Aorta (tissue), 5 donors: ENCODE measurements at regions not wholly inside any gene's neighbourhood (a gene's known extent, or its start where the extent isn't known, plus 50 kb on each side); places are given as distances from the start of the nearest gene placed in this dataset.

Source experiments
- ATAC-seq: fragments of 200-7000 bp; cut with Tn5 transposase; one replicate; pipeline ENCODE4 v1.9.1; 2022; ENCODE audit warnings: moderate library complexity; ENCODE audit not compliant: low FRiP score
- DNase-seq, 2 donors: peaks; one replicate each; pipeline ENCODE4 v3.0.0-alpha.2; 2020
- H3K27ac ChIP-seq, 2 donors: one replicate each; pipeline ENCODE4 v1.5.1; 2013; ENCODE audit warnings: low read length in 2 of 2, mild to moderate bottlenecking in 2 of 2, moderate library complexity in 2 of 2, control low read depth in 1 of 2, inconsistent platforms in 1 of 2, low read depth in 1 of 2
- H3K27me3 ChIP-seq, 2 donors: one replicate each; pipeline ENCODE4 v1.6.1; 2013; ENCODE audit warnings: control low read depth in 1 of 2, low read length in 1 of 2, mild to moderate bottlenecking in 1 of 2, moderate library complexity in 1 of 2; ENCODE audit not compliant: insufficient read depth in 2 of 2, control insufficient read depth in 1 of 2
- H3K36me3 ChIP-seq, 2 donors: one replicate each; pipeline ENCODE4 v1.6.1; 2013; ENCODE audit warnings: control low read depth in 1 of 2, low read length in 1 of 2, mild to moderate bottlenecking in 1 of 2; ENCODE audit not compliant: insufficient read depth in 2 of 2, control insufficient read depth in 1 of 2
- H3K4me1 ChIP-seq, 2 donors: one replicate each; pipeline ENCODE4 v1.6.1; 2013; ENCODE audit warnings: low read length in 2 of 2, control low read depth in 1 of 2, mild to moderate bottlenecking in 1 of 2, moderate library complexity in 1 of 2; ENCODE audit not compliant: insufficient read depth in 2 of 2, control insufficient read depth in 1 of 2
- H3K4me3 ChIP-seq, 2 donors: one replicate each; pipeline ENCODE4 v1.5.1; 2013; ENCODE audit warnings: low read length in 2 of 2, control low read depth in 1 of 2, mild to moderate bottlenecking in 1 of 2
- H3K9me3 ChIP-seq: one replicate; pipeline ENCODE4 v1.6.1; 2013; ENCODE audit warnings: mild to moderate bottlenecking, low read length; ENCODE audit not compliant: control insufficient read depth
- WGBS, 2 donors: extraction: QIAGEN DNeasy Blood & Tissue Kit; methylation state at CpG; one replicate each; pipeline ENCODE4 v1.1.7; 2013; 5-methylcytosine and 5-hydroxymethylcytosine counted together
- intact Hi-C, 2 donors: fragments of 100-400 bp; cut with DNase I; formaldehyde crosslinking; loops; one replicate each; pipeline versions ENCODE4 v1.14.2 to v1.15.0; 2022
- donor health status: healthy with polysubstance abuse.
- donor health status: Bipolar disorder and iron deficiency.
- donor health status: DM: no; HTN: no; CAD: no.
- donor health status: DM: no; HTN: no; CAD: no.
- donor health status: DM: yes; HTN: yes; CAD: no.

- DNase-seq (no peak), ATAC-seq (no peak)
- 79 to 87% methylated on average over 3 of the region's 3 CpGs for WGBS, 2 donors
- H3K27ac ChIP-seq = no peak overlapping the region
- no peaks in the 10 kb centered on the region for H3K4me1 ChIP-seq
- H3K27me3 ChIP-seq = no peaks in the 10 kb centered on the region
- H3K9me3 ChIP-seq = no peaks in the 10 kb centered on the region
- H3K4me3 ChIP-seq = no peak overlapping the region
- H3K36me3 ChIP-seq = no peaks in the 10 kb centered on the region
- intact Hi-C loops = no loop called here
Measured at GRCh38 chr18:61019338-61020301, 313.6 kb upstream of the CDH20 start.

- WGBS, 2 donors = 84 to 93% methylated on average over 1 of the region's 1 CpG
- intact Hi-C loops = no loop called here
- Histone ChIP-seq H3K36me3 (no peaks in the 10 kb centered on the region), H3K4me3 (no peak overlapping the region), H3K9me3 (peaks cover 1% of the 10 kb centered on the region), H3K27me3 (no peaks in the 10 kb centered on the region), H3K4me1 (no peaks in the 10 kb centered on the region), H3K27ac (no peak overlapping the region)
- no peak for DNase-seq
- no peak for ATAC-seq
Measured at GRCh38 chr18:61025596-61025995, 307.6 kb upstream of the CDH20 start.

GRCh38 chr18:61031626-61032025, 301.6 kb upstream of the CDH20 start:
- Histone ChIP-seq H3K27me3 (no peaks in the 10 kb centered on the region), H3K9me3 (peaks cover 1% of the 10 kb centered on the region), H3K36me3 (no peaks in the 10 kb centered on the region), H3K4me1 (no peaks in the 10 kb centered on the region), H3K4me3 (no peak overlapping the region), H3K27ac (no peak overlapping the region)
- intact Hi-C loops = no loop called here
- DNase-seq = no peak
- 88 to 91% methylated on average over 2 of the region's 2 CpGs for WGBS, 2 donors
- no peak for ATAC-seq

GRCh38 chr18:61034580-61034979, 298.6 kb upstream of the CDH20 start:
- ATAC-seq (no peak), DNase-seq (no peak)
- no peaks in the 10 kb centered on the region for H3K36me3 ChIP-seq
- no peak overlapping the region for H3K4me3 ChIP-seq
- H3K27ac ChIP-seq = no peak overlapping the region
- 70 to 74% methylated on average over 2 of the region's 2 CpGs for WGBS, 2 donors
- no peaks in the 10 kb centered on the region for H3K27me3 ChIP-seq
- intact Hi-C loops = no loop called here
- H3K9me3 ChIP-seq = peaks cover 1% of the 10 kb centered on the region
- no peaks in the 10 kb centered on the region for H3K4me1 ChIP-seq

- H3K9me3 ChIP-seq = no peaks in the 10 kb centered on the region
- WGBS, 2 donors = 53 to 58% methylated on average over 3 of the region's 3 CpGs
- H3K27ac ChIP-seq = no peak overlapping the region
- no peaks in the 10 kb centered on the region for H3K4me1 ChIP-seq
- DNase-seq (no peak), ATAC-seq (no peak)
- intact Hi-C loops = no loop called here
- H3K4me3 ChIP-seq = no peak overlapping the region
- no peaks in the 10 kb centered on the region for H3K27me3 ChIP-seq
- no peaks in the 10 kb centered on the region for H3K36me3 ChIP-seq
Measured at GRCh38 chr18:61039251-61039650, 294.0 kb upstream of the CDH20 start.

GRCh38 chr18:61047794-61048193, 285.4 kb upstream of the CDH20 start:
- Histone ChIP-seq H3K27me3 (no peaks in the 10 kb centered on the region), H3K4me1 (no peaks in the 10 kb centered on the region), H3K4me3 (no peak overlapping the region), H3K27ac (no peak overlapping the region), H3K36me3 (no peaks in the 10 kb centered on the region), H3K9me3 (no peaks in the 10 kb centered on the region)
- ATAC-seq = no peak
- WGBS, 2 donors = 31 to 39% methylated on average over 5 of the region's 5 CpGs
- intact Hi-C loops = no loop called here
- DNase-seq = no peak

GRCh38 chr18:61057443-61057842, 275.8 kb upstream of the CDH20 start:
- Histone ChIP-seq H3K4me3 (no peak overlapping the region), H3K36me3 (no peaks in the 10 kb centered on the region), H3K27ac (no peak overlapping the region), H3K27me3 (no peaks in the 10 kb centered on the region), H3K9me3 (no peaks in the 10 kb centered on the region), H3K4me1 (no peaks in the 10 kb centered on the region)
- ATAC-seq = no peak
- intact Hi-C loops = no loop called here
- DNase-seq = no peak
- 73 to 86% methylated on average over 2 of the region's 2 CpGs for WGBS, 2 donors

- Histone ChIP-seq H3K27me3 (no peaks in the 10 kb centered on the region), H3K4me1 (no peaks in the 10 kb centered on the region), H3K27ac (no peak overlapping the region), H3K4me3 (no peak overlapping the region), H3K9me3 (no peaks in the 10 kb centered on the region), H3K36me3 (no peaks in the 10 kb centered on the region)
- DNase-seq (no peak), ATAC-seq (no peak)
- intact Hi-C loops = no loop called here
- WGBS, 2 donors = 64 to 65% methylated on average over 2 of the region's 2 CpGs
Measured at GRCh38 chr18:61062258-61062657, 271.0 kb upstream of the CDH20 start.

GRCh38 chr18:61064911-61065310, 268.3 kb upstream of the CDH20 start:
- DNase-seq = no peak
- no peak for ATAC-seq
- Histone ChIP-seq H3K27me3 (no peaks in the 10 kb centered on the region), H3K36me3 (no peaks in the 10 kb centered on the region), H3K4me3 (no peak overlapping the region), H3K27ac (no peak overlapping the region), H3K9me3 (no peaks in the 10 kb centered on the region), H3K4me1 (no peaks in the 10 kb centered on the region)
- intact Hi-C loops = no loop called here
